GM23248 (cell line): ENCODE measurements at regions not wholly inside any gene's neighbourhood (a gene's known extent, or its start where the extent isn't known, plus 50 kb on each side); places are given as distances from the start of the nearest gene placed in this dataset.

Experiments used
- DNase-seq: peaks from one replicate; pipeline ENCODE4 v3.0.0-alpha.2; 2015
- H2AFZ ChIP-seq: fragments of 200-600 bp; sonication (generic); 2 replicates; pipeline ENCODE4 v1.6.1; 2016; ENCODE audit warnings: antibody characterized with exemption
- H3F3A ChIP-seq: fragments of 200-600 bp; sonication (generic); 2 replicates; pipeline ENCODE4 v1.6.1; 2016; ENCODE audit warnings: mild to moderate bottlenecking, antibody characterized with exemption, mixed run types; ENCODE audit not compliant: insufficient read depth
- H3K27ac ChIP-seq: fragments of 200-600 bp; sonication (generic); 2 replicates; pipeline ENCODE4 v1.5.1; 2016; ENCODE audit warnings: mild to moderate bottlenecking
- H3K27me3 ChIP-seq: fragments of 200-600 bp; sonication (generic); replicated peaks from 2 replicates; pipeline ENCODE4 v1.6.1; 2016; ENCODE audit warnings: mild to moderate bottlenecking; ENCODE audit not compliant: insufficient read depth
- H3K36me3 ChIP-seq: fragments of 200-600 bp; sonication (generic); 2 replicates; pipeline ENCODE4 v1.6.1; 2016; ENCODE audit warnings: low read depth, mild to moderate bottlenecking
- H3K4me1 ChIP-seq: fragments of 200-600 bp; sonication (generic); 2 replicates; pipeline ENCODE4 v1.6.1; 2016; ENCODE audit warnings: mild to moderate bottlenecking; ENCODE audit not compliant: insufficient read depth
- H3K4me2 ChIP-seq: fragments of 200-600 bp; sonication (generic); one replicate; pipeline ENCODE4 v1.6.1; 2016; ENCODE audit warnings: mild to moderate bottlenecking; ENCODE audit not compliant: unreplicated experiment
- H3K4me3 ChIP-seq: fragments of 200-600 bp; sonication (generic); 2 replicates; pipeline ENCODE4 v1.5.1; 2016; ENCODE audit warnings: mild to moderate bottlenecking
- H3K79me2 ChIP-seq: fragments of 200-600 bp; sonication (generic); 2 replicates; pipeline ENCODE4 v1.6.1; 2016; ENCODE audit warnings: mild to moderate bottlenecking; ENCODE audit not compliant: insufficient read depth
- H3K9ac ChIP-seq: fragments of 200-600 bp; sonication (generic); 2 replicates; pipeline ENCODE4 v1.6.1; 2016; ENCODE audit warnings: mild to moderate bottlenecking
- H3K9me2 ChIP-seq: fragments of 200-600 bp; sonication (generic); 2 replicates; pipeline ENCODE4 v1.6.1; 2016; ENCODE audit warnings: mixed run types, mild to moderate bottlenecking, moderate library complexity; ENCODE audit not compliant: insufficient read depth
- H3K9me3 ChIP-seq: fragments of 200-600 bp; sonication (generic); one replicate; pipeline ENCODE4 v1.6.1; 2017; ENCODE audit warnings: low read depth
- H4K20me1 ChIP-seq: fragments of 200-600 bp; sonication (generic); 2 replicates; pipeline ENCODE4 v1.6.0; 2016; ENCODE audit not compliant: insufficient read depth
- EZH2 ChIP-seq: fragments of 200-600 bp; sonication (generic); IDR thresholded peaks from 2 replicates; pipeline ENCODE4 v1.6.1; 2018; ENCODE audit warnings: antibody characterized with exemption, mild to moderate bottlenecking; ENCODE audit not compliant: insufficient read depth, poor library complexity, severe bottlenecking
- EZH2phosphoT487 ChIP-seq: fragments of 200-600 bp; sonication (generic); IDR thresholded peaks from 2 replicates; pipeline ENCODE4 v1.6.1; 2018; ENCODE audit warnings: antibody characterized with exemption, moderate library complexity, mild to moderate bottlenecking, low read depth; ENCODE audit not compliant: insufficient read depth
- WGBS, 2 experiments: methylation state at CpG; one replicate each; pipeline ENCODE4 v1.1.6; 2015 to 2017; ENCODE audit warnings: low lambda C conversion rate in 2 of 2, low coverage in 1 of 2; ENCODE audit errors: missing lambda C conversion rate in 2 of 2; 5-methylcytosine and 5-hydroxymethylcytosine counted together
- in situ Hi-C: fragments of 300-500 bp; cut with MboI; formaldehyde crosslinking; loops from 2 replicates; pipeline ENCODE4 v1.15.0; 2020

- in situ Hi-C loops, result no loop called here
- DNase-seq, result no peak
- H3K79me2 ChIP-seq, result no peaks in the 10 kb centered on the region
- H3F3A ChIP-seq, result no peaks in the 10 kb centered on the region
- no peaks in the 10 kb centered on the region for H4K20me1 ChIP-seq
- H3K9ac ChIP-seq, result no peak overlapping the region
- H3K4me3 ChIP-seq, result no peak overlapping the region
- no peaks in the 10 kb centered on the region for H3K27me3 ChIP-seq
- 49 to 55% methylated on average over 2 of the region's 2 CpGs for WGBS, 2 experiments
- H3K36me3 ChIP-seq, result no peaks in the 10 kb centered on the region
- H3K9me3 ChIP-seq, result no peaks in the 10 kb centered on the region
- H3K9me2 ChIP-seq, result no peaks in the 10 kb centered on the region
- no peak overlapping the region for H3K4me2 ChIP-seq
- no peak overlapping the region for H2AFZ ChIP-seq
- H3K27ac ChIP-seq, result no peak overlapping the region
- H3K4me1 ChIP-seq, result no peaks in the 10 kb centered on the region
- TF ChIP-seq EZH2, result no peak
- no peak for TF ChIP-seq EZH2phosphoT487
Observed at GRCh38 chr7:96484091-96484490, 162.2 kb upstream of the SLC25A13 start.

DNA sequence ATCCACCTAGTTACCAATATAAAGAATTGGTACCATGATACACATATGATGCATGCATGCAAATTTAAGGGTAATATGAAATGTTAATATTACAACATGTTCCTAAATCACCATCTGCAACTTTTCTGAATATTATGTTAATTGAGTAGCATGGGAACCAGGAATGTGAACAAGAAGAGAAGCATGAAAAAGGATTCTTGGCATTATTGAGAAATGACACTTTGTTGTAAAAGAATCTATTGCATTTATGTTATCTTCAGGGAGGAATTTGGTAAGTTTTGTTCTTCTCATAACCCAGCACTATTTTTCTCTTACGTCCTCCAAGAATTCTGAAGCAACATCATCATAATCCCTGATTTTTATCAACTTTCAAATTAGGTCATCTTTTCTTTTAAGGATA, 159.9 kb upstream of the SLC25A13 start:
- no peak overlapping the region for H3K4me3 ChIP-seq
- H3K27me3 ChIP-seq, result no peaks in the 10 kb centered on the region
- no peaks in the 10 kb centered on the region for H3K9me3 ChIP-seq
- no peaks in the 10 kb centered on the region for H3K36me3 ChIP-seq
- no peak overlapping the region for H3K9ac ChIP-seq
- no peaks in the 10 kb centered on the region for H3K9me2 ChIP-seq
- H3F3A ChIP-seq, result no peaks in the 10 kb centered on the region
- no peak overlapping the region for H3K4me2 ChIP-seq
- no peak overlapping the region for H3K27ac ChIP-seq
- H2AFZ ChIP-seq, result no peak overlapping the region
- TF ChIP-seq EZH2phosphoT487 (no peak), EZH2 (no peak)
- H4K20me1 ChIP-seq, result no peaks in the 10 kb centered on the region
- no peak for DNase-seq
- in situ Hi-C loops, result no loop called here
- WGBS, 2 experiments, result 53 to 64% methylated on average over 1 of the region's 1 CpG
- no peaks in the 10 kb centered on the region for H3K79me2 ChIP-seq
- H3K4me1 ChIP-seq, result no peaks in the 10 kb centered on the region

- Histone ChIP-seq H3K36me3 (no peaks in the 10 kb centered on the region), H3K27ac (no peak overlapping the region), H3K4me3 (no peak overlapping the region), H3K79me2 (no peaks in the 10 kb centered on the region), H3K9ac (no peak overlapping the region), H3K4me1 (no peaks in the 10 kb centered on the region), H4K20me1 (no peaks in the 10 kb centered on the region), H3K4me2 (no peak overlapping the region), H2AFZ (no peak overlapping the region), H3K9me2 (no peaks in the 10 kb centered on the region), H3F3A (no peaks in the 10 kb centered on the region), H3K27me3 (no peaks in the 10 kb centered on the region), H3K9me3 (no peaks in the 10 kb centered on the region)
- TF ChIP-seq EZH2, result no peak
- TF ChIP-seq EZH2phosphoT487, result no peak
- WGBS, 2 experiments, result 46 to 50% methylated on average over 4 of the region's 4 CpGs
- DNase-seq, result no peak
- in situ Hi-C loops, result no loop called here
Observed at GRCh38 chr7:96479015-96479645, 157.2 kb upstream of the SLC25A13 start.

- Histone ChIP-seq H3K4me1 (no peaks in the 10 kb centered on the region), H3K27ac (no peak overlapping the region), H3K36me3 (no peaks in the 10 kb centered on the region), H4K20me1 (no peaks in the 10 kb centered on the region), H3K9ac (no peak overlapping the region), H3K27me3 (no peaks in the 10 kb centered on the region), H3F3A (no peaks in the 10 kb centered on the region), H3K79me2 (no peaks in the 10 kb centered on the region), H3K4me3 (no peak overlapping the region), H3K9me2 (no peaks in the 10 kb centered on the region), H3K4me2 (no peak overlapping the region), H3K9me3 (no peaks in the 10 kb centered on the region), H2AFZ (no peak overlapping the region)
- in situ Hi-C loops, result no loop called here
- 36 to 56% methylated on average over 1 of the region's 1 CpG for WGBS, 2 experiments
- TF ChIP-seq EZH2phosphoT487, result no peak
- TF ChIP-seq EZH2, result no peak
- no peak for DNase-seq
Observed at GRCh38 chr7:96471606-96472005, 149.7 kb upstream of the SLC25A13 start.

DNA sequence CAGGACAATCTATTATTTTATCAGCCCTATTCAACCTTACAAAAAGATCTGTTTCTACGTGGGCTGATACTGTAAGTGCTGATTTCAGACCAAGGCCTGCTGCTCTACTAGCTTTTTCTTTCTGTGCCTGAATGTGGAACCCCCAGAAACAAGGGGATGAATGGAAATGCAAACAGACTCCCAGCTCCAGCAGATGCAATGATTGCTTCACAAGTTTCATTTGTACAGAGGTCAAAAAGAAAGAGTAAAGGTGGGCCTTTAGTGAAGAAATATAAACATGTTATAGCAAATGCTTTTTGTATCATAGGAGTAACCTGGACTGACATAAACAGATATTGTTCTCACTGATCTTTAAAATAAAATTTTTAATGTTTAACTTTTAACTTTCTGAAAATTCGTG, 130.2 kb upstream of the SLC25A13 start:
- no peaks in the 10 kb centered on the region for H3F3A ChIP-seq
- H3K9ac ChIP-seq, result no peak overlapping the region
- 0 out of 2 replicates have a peak, but pooled peaks cover 3% of the 10 kb centered on the region for H3K27me3 ChIP-seq
- H3K4me1 ChIP-seq, result no peaks in the 10 kb centered on the region
- in situ Hi-C loops, result no loop called here
- no peaks in the 10 kb centered on the region for H4K20me1 ChIP-seq
- DNase-seq, result no peak
- no peak overlapping the region for H3K27ac ChIP-seq
- no peak overlapping the region for H3K4me2 ChIP-seq
- TF ChIP-seq EZH2phosphoT487 (no peak), EZH2 (no peak)
- H3K9me2 ChIP-seq, result no peaks in the 10 kb centered on the region
- H3K9me3 ChIP-seq, result no peaks in the 10 kb centered on the region
- no peaks in the 10 kb centered on the region for H3K36me3 ChIP-seq
- WGBS, 2 experiments, result 19 to 20% methylated on average over 2 of the region's 2 CpGs
- no peaks in the 10 kb centered on the region for H3K79me2 ChIP-seq
- no peak overlapping the region for H2AFZ ChIP-seq
- no peak overlapping the region for H3K4me3 ChIP-seq
